Activated CD4-positive, alpha-beta T cell treated with anti-CD3 and anti-CD28 coated beads, Interleukin-2, amount 10 ng/mL, durations not matched to agents 7 days and 5 days (primary cell): ENCODE measurements at regions not wholly inside any gene's neighbourhood (a gene's known extent, or its start where the extent isn't known, plus 50 kb on each side); places are given as distances from the start of the nearest gene placed in this dataset.
"Not testable (repeated sequence)": the region's sequence is repeated elsewhere in the genome, so short reads cannot be mapped to it uniquely, and the experiment has no call there.

Experiments used
- CTCF ChIA-PET: fragments of 350-600 bp; sonication (Branson Sonifier 250); formaldehyde crosslinking; loops from one replicate; lab custom pipeline; 2021; ENCODE audit warnings: antibody characterized with exemption; lab: Charles Lee
- POLR2A ChIA-PET: fragments of 350-600 bp; sonication (Branson Sonifier 250); formaldehyde crosslinking; loops from one replicate; lab custom pipeline; 2021; ENCODE audit warnings: antibody characterized with exemption; lab: Charles Lee
- DNase-seq: peaks from one replicate; pipeline ENCODE4 v3.0.0-alpha.2; 2020
- H3K27ac Mint-ChIP-seq: one replicate; pipeline ENCODE4 v1.8.0; 2021; ENCODE audit warnings: mild to moderate bottlenecking, moderate library complexity, mixed read lengths
- H3K27me3 Mint-ChIP-seq: one replicate; pipeline ENCODE4 v1.8.0; 2021; ENCODE audit warnings: mixed read lengths
- H3K36me3 Mint-ChIP-seq: one replicate; pipeline ENCODE4 v1.8.0; 2021; ENCODE audit warnings: low read depth, mixed read lengths
- H3K4me1 Mint-ChIP-seq: one replicate; pipeline ENCODE4 v1.8.0; 2021; ENCODE audit warnings: mixed read lengths
- H3K4me3 Mint-ChIP-seq: one replicate; pipeline ENCODE4 v1.8.0; 2021; ENCODE audit warnings: mild to moderate bottlenecking, moderate library complexity, mixed read lengths
- H3K9me3 Mint-ChIP-seq: one replicate; pipeline ENCODE4 v1.8.0; 2021; ENCODE audit warnings: mixed read lengths

GRCh38 chr13:97544031-97544765 lies 110.2 kb downstream of the RAP2A start:
- Mint-ChIP-seq H3K36me3 (no peaks in the 10 kb centered on the region), H3K4me1 (no peaks in the 10 kb centered on the region), H3K4me3 (no peak overlapping the region), H3K27me3 (no peaks in the 10 kb centered on the region), H3K9me3 (peaks cover 2% of the 10 kb centered on the region), H3K27ac (no peak overlapping the region)
- ChIA-PET POLR2A (no interaction called here), CTCF (no interaction called here)
- DNase-seq = no peak

GRCh38 chr13:97544971-97545499 lies 111.1 kb downstream of the RAP2A start:
- H3K4me3 Mint-ChIP-seq, POLR2A ChIA-PET, DNase-seq, H3K27me3 Mint-ChIP-seq, H3K4me1 Mint-ChIP-seq, H3K27ac Mint-ChIP-seq, CTCF ChIA-PET, H3K9me3 Mint-ChIP-seq, H3K36me3 Mint-ChIP-seq: not testable (repeated sequence)

- POLR2A ChIA-PET = no interaction called here
- no peaks in the 10 kb centered on the region for H3K4me1 Mint-ChIP-seq
Measured at GRCh38 chr13:97548138-97548537, 114.2 kb downstream of the RAP2A start.

GRCh38 chr13:97548711-97549110 lies 114.7 kb downstream of the RAP2A start:
- Mint-ChIP-seq H3K36me3 (no peaks in the 10 kb centered on the region), H3K4me1 (no peaks in the 10 kb centered on the region), H3K9me3 (peaks cover 2% of the 10 kb centered on the region), H3K4me3 (no peak overlapping the region), H3K27ac (no peak overlapping the region), H3K27me3 (no peaks in the 10 kb centered on the region)
- POLR2A ChIA-PET = no interaction called here
- CTCF ChIA-PET = no interaction called here
- DNase-seq = no peak

More at GRCh38 chr13:97548138-97548537, 114.2 kb downstream of the RAP2A start:
- DNase-seq = no peak
- H3K27me3 Mint-ChIP-seq = no peaks in the 10 kb centered on the region
- H3K36me3 Mint-ChIP-seq = no peaks in the 10 kb centered on the region
- CTCF ChIA-PET = no interaction called here
- H3K27ac Mint-ChIP-seq = no peak overlapping the region
- H3K4me3 Mint-ChIP-seq = no peak overlapping the region
- peaks cover 2% of the 10 kb centered on the region for H3K9me3 Mint-ChIP-seq

GRCh38 chr13:97549201-97549600 lies 115.2 kb downstream of the RAP2A start:
- no peaks in the 10 kb centered on the region for H3K27me3 Mint-ChIP-seq
- no peak overlapping the region for H3K4me3 Mint-ChIP-seq
- peaks cover 2% of the 10 kb centered on the region for H3K9me3 Mint-ChIP-seq
- ChIA-PET POLR2A (no interaction called here), CTCF (no interaction called here)
- DNase-seq = no peak
- no peaks in the 10 kb centered on the region for H3K36me3 Mint-ChIP-seq
- no peaks in the 10 kb centered on the region for H3K4me1 Mint-ChIP-seq
- no peak overlapping the region for H3K27ac Mint-ChIP-seq

- Mint-ChIP-seq H3K4me1 (no peaks in the 10 kb centered on the region), H3K9me3 (no peaks in the 10 kb centered on the region), H3K4me3 (no peak overlapping the region), H3K36me3 (no peaks in the 10 kb centered on the region), H3K27me3 (peaks cover 3% of the 10 kb centered on the region), H3K27ac (no peak overlapping the region)
- DNase-seq = no peak
- POLR2A ChIA-PET = no interaction called here
- CTCF ChIA-PET = no interaction called here
Measured at GRCh38 chr13:97554496-97554895, 120.5 kb downstream of the RAP2A start.

- Mint-ChIP-seq H3K27me3 (peaks cover 3% of the 10 kb centered on the region), H3K9me3 (no peaks in the 10 kb centered on the region), H3K27ac (no peak overlapping the region), H3K4me1 (no peaks in the 10 kb centered on the region), H3K36me3 (no peaks in the 10 kb centered on the region), H3K4me3 (no peak overlapping the region)
- ChIA-PET CTCF (no interaction called here), POLR2A (no interaction called here)
- no peak for DNase-seq
Measured at GRCh38 chr13:97555034-97555433, 121.1 kb downstream of the RAP2A start.

- Mint-ChIP-seq H3K36me3 (no peaks in the 10 kb centered on the region), H3K27me3 (peaks cover 3% of the 10 kb centered on the region), H3K4me3 (no peak overlapping the region), H3K4me1 (no peaks in the 10 kb centered on the region), H3K9me3 (no peaks in the 10 kb centered on the region), H3K27ac (no peak overlapping the region)
- DNase-seq = no peak
- CTCF ChIA-PET = no interaction called here
- POLR2A ChIA-PET = no interaction called here
Measured at GRCh38 chr13:97559030-97559429, 125.1 kb downstream of the RAP2A start.

GRCh38 chr13:97559981-97560380 lies 126.0 kb downstream of the RAP2A start:
- H3K27ac Mint-ChIP-seq = no peak overlapping the region
- H3K9me3 Mint-ChIP-seq = no peaks in the 10 kb centered on the region
- POLR2A ChIA-PET = no interaction called here
- H3K4me3 Mint-ChIP-seq = no peak overlapping the region
- H3K27me3 Mint-ChIP-seq = peaks cover 3% of the 10 kb centered on the region
- no peak for DNase-seq
- H3K4me1 Mint-ChIP-seq = no peaks in the 10 kb centered on the region
- CTCF ChIA-PET = no interaction called here
- H3K36me3 Mint-ChIP-seq = no peaks in the 10 kb centered on the region

- H3K36me3 Mint-ChIP-seq = no peaks in the 10 kb centered on the region
- H3K27ac Mint-ChIP-seq = no peak overlapping the region
- POLR2A ChIA-PET = no interaction called here
- H3K4me3 Mint-ChIP-seq = no peak overlapping the region
- H3K9me3 Mint-ChIP-seq = no peaks in the 10 kb centered on the region
- H3K27me3 Mint-ChIP-seq = no peaks in the 10 kb centered on the region
- H3K4me1 Mint-ChIP-seq = no peaks in the 10 kb centered on the region
- CTCF ChIA-PET = no interaction called here
- no peak for DNase-seq
Measured at GRCh38 chr13:97561182-97561581, 127.2 kb downstream of the RAP2A start.

- Mint-ChIP-seq H3K4me3 (no peak overlapping the region), H3K27ac (no peak overlapping the region), H3K36me3 (no peaks in the 10 kb centered on the region), H3K4me1 (no peaks in the 10 kb centered on the region), H3K27me3 (no peaks in the 10 kb centered on the region), H3K9me3 (no peaks in the 10 kb centered on the region)
- CTCF ChIA-PET = no interaction called here
- no peak for DNase-seq
- POLR2A ChIA-PET = no interaction called here
Measured at GRCh38 chr13:97562962-97563361, 129.0 kb downstream of the RAP2A start.

GRCh38 chr13:97564956-97565355 lies 131.0 kb downstream of the RAP2A start:
- Mint-ChIP-seq H3K27me3 (peaks cover 3% of the 10 kb centered on the region), H3K27ac (no peak overlapping the region), H3K4me1 (no peaks in the 10 kb centered on the region), H3K4me3 (no peak overlapping the region), H3K36me3 (no peaks in the 10 kb centered on the region), H3K9me3 (no peaks in the 10 kb centered on the region)
- POLR2A ChIA-PET = no interaction called here
- CTCF ChIA-PET = interaction anchor here (0.6 kb wide), 1 partner anchor 260 kb away, joined by 3 read pairs; no protein-coding TSS in a partner anchor
- DNase-seq = no peak

GRCh38 chr13:97565906-97566305 lies 131.9 kb downstream of the RAP2A start:
- peaks cover 4% of the 10 kb centered on the region for H3K27me3 Mint-ChIP-seq
- no peaks in the 10 kb centered on the region for H3K36me3 Mint-ChIP-seq
- H3K27ac Mint-ChIP-seq = no peak overlapping the region
- no peaks in the 10 kb centered on the region for H3K4me1 Mint-ChIP-seq
- no peak for DNase-seq
- CTCF ChIA-PET = no interaction called here
- POLR2A ChIA-PET = no interaction called here
- no peaks in the 10 kb centered on the region for H3K9me3 Mint-ChIP-seq
- no peak overlapping the region for H3K4me3 Mint-ChIP-seq

GRCh38 chr13:97566907-97567306 lies 132.9 kb downstream of the RAP2A start:
- no peaks in the 10 kb centered on the region for H3K4me1 Mint-ChIP-seq
- H3K27ac Mint-ChIP-seq = no peak overlapping the region
- H3K27me3 Mint-ChIP-seq = peaks cover 4% of the 10 kb centered on the region
- DNase-seq = no peak
- no peaks in the 10 kb centered on the region for H3K36me3 Mint-ChIP-seq
- POLR2A ChIA-PET = no interaction called here
- CTCF ChIA-PET = no interaction called here
- no peak overlapping the region for H3K4me3 Mint-ChIP-seq
- H3K9me3 Mint-ChIP-seq = no peaks in the 10 kb centered on the region
